ENCODE measurements at regions not wholly inside any gene's neighbourhood (a gene's known extent, or its start where the extent isn't known, plus 50 kb on each side); places are given as distances from the start of the nearest gene placed in this dataset.

DNA sequence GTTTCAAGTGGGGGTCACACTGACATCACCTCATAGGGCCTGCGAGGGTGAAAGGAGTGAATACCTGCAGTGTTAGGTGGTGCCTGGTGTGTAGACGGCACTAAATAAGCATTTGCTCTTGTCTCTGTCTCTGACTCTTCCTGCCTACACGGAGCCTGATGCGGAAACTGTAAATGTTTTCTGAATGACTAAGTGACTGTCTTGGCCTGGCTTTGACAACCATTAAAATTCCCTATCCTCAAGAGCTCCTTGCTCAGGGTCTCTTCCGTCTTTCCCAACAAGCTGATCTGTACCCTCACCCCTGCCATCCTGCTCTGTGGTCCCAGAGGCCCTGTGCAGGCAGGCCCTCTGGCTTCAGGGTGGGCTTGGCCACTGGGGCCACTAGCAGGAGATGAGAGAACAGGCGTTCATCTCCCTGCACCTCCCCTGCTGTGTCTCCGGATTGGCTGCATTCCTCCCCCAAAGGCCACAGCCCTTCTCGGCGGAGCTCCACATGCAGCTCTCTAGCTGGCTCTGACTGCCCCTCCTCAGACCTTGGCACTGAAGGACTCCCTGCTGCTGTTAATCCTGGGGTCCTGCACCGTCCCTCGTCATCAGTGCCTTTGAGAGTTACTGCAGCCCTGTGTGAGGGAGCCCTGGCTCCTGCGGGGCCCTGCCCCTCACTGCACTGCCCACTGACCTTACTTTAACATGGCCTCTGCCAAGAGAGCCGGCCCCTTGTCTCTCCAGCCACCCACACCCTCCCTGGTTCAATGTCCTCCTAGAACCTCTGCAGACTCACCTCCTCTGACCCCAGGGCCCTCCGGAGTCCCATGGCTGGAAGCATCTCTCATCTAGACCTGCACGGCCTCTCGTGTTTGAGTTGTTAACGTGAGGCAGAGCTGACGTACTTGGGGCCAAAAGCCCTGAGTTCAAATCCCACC, 211.1 kb downstream of the MATN1 start:
- H3K79me2 ChIP-seq (ENCODE audit: control insufficient read depth, insufficient read depth, low read length), result no peaks in the 10 kb centered on the region
- dilution Hi-C loops (cut with MboI; ENCODE audit: extremely low pct_ligation_motif_present, low sequenced_read_pairs), result no loop called here
- H2AFZ ChIP-seq (ENCODE audit: control insufficient read depth, low read length), result peak overlapping the region; percentile 38
- peak overlapping the region in 1 of 3 experiments; percentile 16 for H3K4me3 ChIP-seq (ENCODE audit: control insufficient read depth in 2 of 3, extremely low read depth in 1 of 3, insufficient read depth in 2 of 3, low read depth in 1 of 3, low read length in 3 of 3)
- DNase-seq (ENCODE audit: low read depth, low spot score) (peak; percentile 53), FAIRE-seq (peak; percentile 94)
- no peaks in the 10 kb centered on the region for H3K9me3 ChIP-seq (ENCODE audit: control insufficient read depth, low read depth, low read length)
- peaks cover 17% of the 10 kb centered on the region for H3K4me1 ChIP-seq (ENCODE audit: control insufficient read depth, extremely low read depth, insufficient read depth, low read length)
- TF ChIP-seq, protein P1, sequence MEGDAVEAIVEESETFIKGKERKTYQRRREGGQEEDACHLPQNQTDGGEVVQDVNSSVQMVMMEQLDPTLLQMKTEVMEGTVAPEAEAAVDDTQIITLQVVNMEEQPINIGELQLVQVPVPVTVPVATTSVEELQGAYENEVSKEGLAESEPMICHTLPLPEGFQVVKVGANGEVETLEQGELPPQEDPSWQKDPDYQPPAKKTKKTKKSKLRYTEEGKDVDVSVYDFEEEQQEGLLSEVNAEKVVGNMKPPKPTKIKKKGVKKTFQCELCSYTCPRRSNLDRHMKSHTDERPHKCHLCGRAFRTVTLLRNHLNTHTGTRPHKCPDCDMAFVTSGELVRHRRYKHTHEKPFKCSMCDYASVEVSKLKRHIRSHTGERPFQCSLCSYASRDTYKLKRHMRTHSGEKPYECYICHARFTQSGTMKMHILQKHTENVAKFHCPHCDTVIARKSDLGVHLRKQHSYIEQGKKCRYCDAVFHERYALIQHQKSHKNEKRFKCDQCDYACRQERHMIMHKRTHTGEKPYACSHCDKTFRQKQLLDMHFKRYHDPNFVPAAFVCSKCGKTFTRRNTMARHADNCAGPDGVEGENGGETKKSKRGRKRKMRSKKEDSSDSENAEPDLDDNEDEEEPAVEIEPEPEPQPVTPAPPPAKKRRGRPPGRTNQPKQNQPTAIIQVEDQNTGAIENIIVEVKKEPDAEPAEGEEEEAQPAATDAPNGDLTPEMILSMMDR (optimal IDR thresholded peaks at IDR 0.05 in 1 of 3, IDR thresholded peaks at IDR 0.05 in 1 of 3, conservative IDR thresholded peaks at IDR 0.05 in 1 of 3; ENCODE audit: extremely low read depth in 1 of 3, insufficient read depth in 2 of 3, low read length in 3 of 3), result no peak
- TF ChIP-seq EZH2 (IDR thresholded peaks at IDR 0.05; ENCODE audit: low read length), result no peak
- no peaks in the 10 kb centered on the region for H3K36me3 ChIP-seq (ENCODE audit: control insufficient read depth in 2 of 2, extremely low read depth in 1 of 2, insufficient read depth in 2 of 2, low read length in 2 of 2)
- H3K27ac ChIP-seq (ENCODE audit: control insufficient read depth, insufficient read depth, low read length), result peak overlapping the region; percentile 28
- H3K27me3 ChIP-seq (ENCODE audit: control insufficient read depth, extremely low read depth, insufficient read depth, low read length), result no peaks in the 10 kb centered on the region
- H3K4me2 ChIP-seq (ENCODE audit: control insufficient read depth, extremely low read depth, insufficient read depth, low read depth, low read length), result peak overlapping the region; percentile 46
- H4K20me1 ChIP-seq (ENCODE audit: control insufficient read depth, extremely low read depth, insufficient read depth, low read length), result no peaks in the 10 kb centered on the region
- H3K9me1 ChIP-seq (ENCODE audit: control insufficient read depth, extremely low read depth, insufficient read depth, low read length), result no peaks in the 10 kb centered on the region
- no peak overlapping the region for H3K9ac ChIP-seq (ENCODE audit: control insufficient read depth, extremely low read depth, insufficient read depth, low read length)

GRCh38 chr1:30511563-30511962, 211.8 kb downstream of the MATN1 start:
- H3K9me1 ChIP-seq (ENCODE audit: control insufficient read depth, extremely low read depth, insufficient read depth, low read length), result no peaks in the 10 kb centered on the region
- peak overlapping the region; percentile 24 for H3K9ac ChIP-seq (ENCODE audit: control insufficient read depth, extremely low read depth, insufficient read depth, low read length)
- H3K27ac ChIP-seq (ENCODE audit: control insufficient read depth, insufficient read depth, low read length), result peak overlapping the region; percentile 28
- H3K36me3 ChIP-seq (ENCODE audit: control insufficient read depth in 2 of 2, extremely low read depth in 1 of 2, insufficient read depth in 2 of 2, low read length in 2 of 2), result no peaks in the 10 kb centered on the region
- H3K79me2 ChIP-seq (ENCODE audit: control insufficient read depth, insufficient read depth, low read length), result no peaks in the 10 kb centered on the region
- peak overlapping the region in 1 of 3 experiments; percentile 16 for H3K4me3 ChIP-seq (ENCODE audit: control insufficient read depth in 2 of 3, extremely low read depth in 1 of 3, insufficient read depth in 2 of 3, low read depth in 1 of 3, low read length in 3 of 3)
- H3K4me1 ChIP-seq (ENCODE audit: control insufficient read depth, extremely low read depth, insufficient read depth, low read length), result peaks cover 17% of the 10 kb centered on the region
- H3K4me2 ChIP-seq (ENCODE audit: control insufficient read depth, extremely low read depth, insufficient read depth, low read depth, low read length), result peak overlapping the region; percentile 46
- no peaks in the 10 kb centered on the region for H4K20me1 ChIP-seq (ENCODE audit: control insufficient read depth, extremely low read depth, insufficient read depth, low read length)
- no peak for DNase-seq (ENCODE audit: low read depth, low spot score)
- no peak for TF ChIP-seq EZH2 (IDR thresholded peaks at IDR 0.05; ENCODE audit: low read length)
- TF ChIP-seq, protein P1 (optimal IDR thresholded peaks at IDR 0.05 in 1 of 3, IDR thresholded peaks at IDR 0.05 in 1 of 3, conservative IDR thresholded peaks at IDR 0.05 in 1 of 3; ENCODE audit: extremely low read depth in 1 of 3, insufficient read depth in 2 of 3, low read length in 3 of 3), result no peak
- dilution Hi-C loops (cut with MboI; ENCODE audit: extremely low pct_ligation_motif_present, low sequenced_read_pairs), result no loop called here
- no peaks in the 10 kb centered on the region for H3K9me3 ChIP-seq (ENCODE audit: control insufficient read depth, low read depth, low read length)
- H3K27me3 ChIP-seq (ENCODE audit: control insufficient read depth, extremely low read depth, insufficient read depth, low read length), result no peaks in the 10 kb centered on the region
- FAIRE-seq, result no peak
- peak overlapping the region; percentile 32 for H2AFZ ChIP-seq (ENCODE audit: control insufficient read depth, low read length)

All from keratinocyte (primary cell).